HepG2 (cell line): ENCODE measurements at regions not wholly inside any gene's neighbourhood (a gene's known extent, or its start where the extent isn't known, plus 50 kb on each side); places are given as distances from the start of the nearest gene placed in this dataset.

ENCODE experiments used
- ATAC-seq: fragments of 200-7000 bp; cut with Tn5 transposase; 3 replicates; pipeline ENCODE4 v1.9.1; 2020; ENCODE audit warnings: mild to moderate bottlenecking, moderate library complexity
- BruUV-seq: library from RNA; stranded (reverse); fragments of 400-500 nt; replicated peaks from 2 replicates; lab custom pipeline; 2021; lab: Mats Ljungman, UMichigan
- CTCF ChIA-PET: fragments of 300-600 bp; formaldehyde crosslinking; extraction: SDS; loops from one replicate; lab custom pipeline; 2021; ENCODE audit warnings: low total read pairs, inconsistent platforms, low intra/inter-chr PET ratio; lab: Yijun Ruan, JAX
- POLR2A ChIA-PET: fragments of 350-600 bp; sonication (Branson Sonifier 250); formaldehyde crosslinking; loops from one replicate; lab custom pipeline; 2020; ENCODE audit warnings: antibody characterized with exemption, inconsistent platforms; lab: Yijun Ruan, JAX
- DNase-seq: peaks from one replicate; pipeline ENCODE4 v3.0.0-alpha.2; 2015; ENCODE audit warnings: low spot score
- FAIRE-seq: peaks from 3 replicates; lab custom pipeline; 2011; peaks lifted over from hg19 to GRCh38; lab: Jason Lieb, UNC
- H2AFZ ChIP-seq: one replicate; pipeline ENCODE4 v1.6.1; 2011; ENCODE audit warnings: low read length, inconsistent platforms
- H3K27ac ChIP-seq: fragments of 300-600 bp; 3 replicates; pipeline ENCODE4 v1.8.0; 2011; ENCODE audit warnings: mixed run types, mild to moderate bottlenecking, mixed read lengths, low read length, inconsistent platforms; ENCODE audit not compliant: insufficient read depth; ENCODE audit errors: extremely low read length
- H3K27me3 ChIP-seq, 2 experiments: fragments of 200-600 bp in 1 of 2; 2 replicates in 1 of 2; 3 replicates in 1 of 2; pipeline versions ENCODE4 v1.6.0 to v1.8.0; 2011; ENCODE audit warnings: low read length in 2 of 2, mild to moderate bottlenecking in 2 of 2, moderate library complexity in 2 of 2, inconsistent platforms in 1 of 2; ENCODE audit not compliant: insufficient read depth in 2 of 2, control insufficient read depth in 1 of 2
- H3K36me3 ChIP-seq, 2 experiments: fragments of 200-600 bp in 1 of 2; replicated peaks in 1 of 2; 2 replicates in 1 of 2; 3 replicates in 1 of 2; pipeline versions ENCODE4 v1.5.1 to v1.8.0; 2011; ENCODE audit warnings: low read length in 2 of 2, inconsistent platforms in 1 of 2; ENCODE audit not compliant: insufficient read depth in 2 of 2, control insufficient read depth in 1 of 2
- H3K4me1 ChIP-seq: 2 replicates; pipeline ENCODE4 v1.5.1; 2012; ENCODE audit warnings: low read length, inconsistent platforms; ENCODE audit not compliant: insufficient read depth
- H3K4me2 ChIP-seq: 2 replicates; pipeline ENCODE4 v1.6.0; 2011; ENCODE audit warnings: low read depth, low read length, inconsistent platforms
- H3K4me3 ChIP-seq, 3 experiments: fragments of 200-600 bp in 1 of 3; sonication (generic), shearing (Covaris generic) in 1 of 3; replicated peaks in 1 of 3; 2 replicates each; pipeline ENCODE4 v1.5.1; 2011 to 2016; ENCODE audit warnings: low read length in 3 of 3, inconsistent platforms in 2 of 3, low read depth in 2 of 3, mild to moderate bottlenecking in 2 of 3, control low read depth in 1 of 3, mixed read lengths in 1 of 3; ENCODE audit not compliant: insufficient read depth in 1 of 3
- H3K79me2 ChIP-seq: one replicate; pipeline ENCODE4 v1.6.1; 2011; ENCODE audit warnings: low read length, inconsistent platforms; ENCODE audit not compliant: insufficient read depth
- H3K9ac ChIP-seq: 2 replicates; pipeline ENCODE4 v1.6.0; 2011; ENCODE audit warnings: mild to moderate bottlenecking, low read depth, low read length, inconsistent platforms; ENCODE audit not compliant: insufficient read depth
- H3K9me3 ChIP-seq: 2 replicates; pipeline ENCODE4 v1.5.1; 2012; ENCODE audit warnings: mild to moderate bottlenecking, low read length
- H4K20me1 ChIP-seq: 2 replicates; pipeline ENCODE4 v1.6.0; 2011; ENCODE audit warnings: inconsistent platforms, mild to moderate bottlenecking, low read length, moderate library complexity; ENCODE audit not compliant: insufficient read depth
- CEBPG ChIP-seq: IDR thresholded peaks from 2 replicates; pipeline ENCODE4 v1.6.1; 2016
- NFYC ChIP-seq: IDR thresholded peaks from 2 replicates; pipeline ENCODE4 v1.6.1; 2016; ENCODE audit warnings: missing genetic modification reagents, missing compliant biosample characterization
- YEATS2 ChIP-seq: sonication (generic); formaldehyde crosslinking; IDR thresholded peaks from 2 replicates; pipeline ENCODE4 v1.4.0; 2020; ENCODE audit warnings: missing genetic modification reagents, borderline replicate concordance
- WGBS: methylation state at CpG from one replicate; pipeline ENCODE4 v1.1.6; 2017; ENCODE audit warnings: low lambda C conversion rate; 5-methylcytosine and 5-hydroxymethylcytosine counted together
- in situ Hi-C: cut with HindIII; loops from 2 replicates; pipeline ENCODE4 v1.10.0; 2017; ENCODE audit warnings: low pct_unique_long_range_greater_than_20kb; ENCODE audit not compliant: extremely low pct_ligation_motif_present
- intact Hi-C: fragments of 100-400 bp; cut with micrococcal nuclease; formaldehyde crosslinking; loops from one replicate; pipeline ENCODE4 v1.10.0; 2022; ENCODE audit not compliant: unreplicated experiment
- TF ChIP-seq, protein P1 (sequence below): sonication (generic); formaldehyde crosslinking; IDR thresholded peaks from 2 replicates; pipeline ENCODE4 v1.4.0; 2020; ENCODE audit warnings: missing genetic modification reagents, mild to moderate bottlenecking, borderline replicate concordance
- TF ChIP-seq, protein P2 (sequence below): sonication (generic); formaldehyde crosslinking; IDR thresholded peaks from 2 replicates; pipeline ENCODE4 v1.4.0; 2020; ENCODE audit warnings: missing genetic modification reagents

DNA sequence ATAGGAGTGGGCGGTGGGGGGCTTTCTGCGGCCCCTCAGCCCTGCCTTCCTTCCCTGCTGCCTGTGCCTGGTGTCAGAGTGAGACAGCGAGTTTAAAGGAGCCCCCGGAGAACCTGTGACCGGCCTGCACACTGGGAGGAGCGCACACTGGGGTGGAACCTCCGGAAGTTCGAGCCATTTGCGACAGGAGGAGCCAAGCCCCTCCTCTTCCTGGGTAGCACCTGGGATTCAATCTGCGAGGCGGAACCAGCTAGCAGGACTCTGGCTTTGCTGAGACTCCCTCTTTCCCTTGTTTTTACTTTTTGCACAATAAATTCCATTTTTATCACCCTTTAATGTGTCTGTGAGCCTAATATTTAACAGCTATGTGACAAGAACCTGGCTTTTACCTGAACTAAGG lies 540.6 kb downstream of the NPHP4 start:
- intact Hi-C loops = no loop called here
- Histone ChIP-seq H3K36me3 (no peaks in the 10 kb centered on the region), H3K4me3 (no peak overlapping the region), H4K20me1 (no peaks in the 10 kb centered on the region), H3K79me2 (no peaks in the 10 kb centered on the region), H3K9me3 (no peaks in the 10 kb centered on the region), H3K27me3 (peaks cover 3 to 41% of the 10 kb centered on the region in 2 experiments)
- in situ Hi-C loops = no loop called here
- WGBS = 27% methylated on average over 11 of the region's 11 CpGs
- POLR2A ChIA-PET = no interaction called here
- ATAC-seq = no peak
- no peak for FAIRE-seq
- CTCF ChIA-PET = no interaction called here
- TF ChIP-seq NFYC (CRISPR knock-in tag) (no peak), CEBPG (no peak), YEATS2 (CRISPR knock-in tag) (no peak)
- TF ChIP-seq, protein P1, sequence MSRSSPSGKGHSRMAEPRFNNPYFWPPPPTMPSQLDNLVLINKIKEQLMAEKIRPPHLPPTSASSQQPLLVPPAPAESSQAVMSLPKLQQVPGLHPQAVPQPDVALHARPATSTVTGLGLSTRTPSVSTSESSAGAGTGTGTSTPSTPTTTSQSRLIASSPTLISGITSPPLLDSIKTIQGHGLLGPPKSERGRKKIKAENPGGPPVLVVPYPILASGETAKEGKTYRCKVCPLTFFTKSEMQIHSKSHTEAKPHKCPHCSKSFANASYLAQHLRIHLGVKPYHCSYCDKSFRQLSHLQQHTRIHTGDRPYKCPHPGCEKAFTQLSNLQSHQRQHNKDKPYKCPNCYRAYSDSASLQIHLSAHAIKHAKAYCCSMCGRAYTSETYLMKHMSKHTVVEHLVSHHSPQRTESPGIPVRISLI (CRISPR knock-in tag) = no peak
- TF ChIP-seq, protein P2, sequence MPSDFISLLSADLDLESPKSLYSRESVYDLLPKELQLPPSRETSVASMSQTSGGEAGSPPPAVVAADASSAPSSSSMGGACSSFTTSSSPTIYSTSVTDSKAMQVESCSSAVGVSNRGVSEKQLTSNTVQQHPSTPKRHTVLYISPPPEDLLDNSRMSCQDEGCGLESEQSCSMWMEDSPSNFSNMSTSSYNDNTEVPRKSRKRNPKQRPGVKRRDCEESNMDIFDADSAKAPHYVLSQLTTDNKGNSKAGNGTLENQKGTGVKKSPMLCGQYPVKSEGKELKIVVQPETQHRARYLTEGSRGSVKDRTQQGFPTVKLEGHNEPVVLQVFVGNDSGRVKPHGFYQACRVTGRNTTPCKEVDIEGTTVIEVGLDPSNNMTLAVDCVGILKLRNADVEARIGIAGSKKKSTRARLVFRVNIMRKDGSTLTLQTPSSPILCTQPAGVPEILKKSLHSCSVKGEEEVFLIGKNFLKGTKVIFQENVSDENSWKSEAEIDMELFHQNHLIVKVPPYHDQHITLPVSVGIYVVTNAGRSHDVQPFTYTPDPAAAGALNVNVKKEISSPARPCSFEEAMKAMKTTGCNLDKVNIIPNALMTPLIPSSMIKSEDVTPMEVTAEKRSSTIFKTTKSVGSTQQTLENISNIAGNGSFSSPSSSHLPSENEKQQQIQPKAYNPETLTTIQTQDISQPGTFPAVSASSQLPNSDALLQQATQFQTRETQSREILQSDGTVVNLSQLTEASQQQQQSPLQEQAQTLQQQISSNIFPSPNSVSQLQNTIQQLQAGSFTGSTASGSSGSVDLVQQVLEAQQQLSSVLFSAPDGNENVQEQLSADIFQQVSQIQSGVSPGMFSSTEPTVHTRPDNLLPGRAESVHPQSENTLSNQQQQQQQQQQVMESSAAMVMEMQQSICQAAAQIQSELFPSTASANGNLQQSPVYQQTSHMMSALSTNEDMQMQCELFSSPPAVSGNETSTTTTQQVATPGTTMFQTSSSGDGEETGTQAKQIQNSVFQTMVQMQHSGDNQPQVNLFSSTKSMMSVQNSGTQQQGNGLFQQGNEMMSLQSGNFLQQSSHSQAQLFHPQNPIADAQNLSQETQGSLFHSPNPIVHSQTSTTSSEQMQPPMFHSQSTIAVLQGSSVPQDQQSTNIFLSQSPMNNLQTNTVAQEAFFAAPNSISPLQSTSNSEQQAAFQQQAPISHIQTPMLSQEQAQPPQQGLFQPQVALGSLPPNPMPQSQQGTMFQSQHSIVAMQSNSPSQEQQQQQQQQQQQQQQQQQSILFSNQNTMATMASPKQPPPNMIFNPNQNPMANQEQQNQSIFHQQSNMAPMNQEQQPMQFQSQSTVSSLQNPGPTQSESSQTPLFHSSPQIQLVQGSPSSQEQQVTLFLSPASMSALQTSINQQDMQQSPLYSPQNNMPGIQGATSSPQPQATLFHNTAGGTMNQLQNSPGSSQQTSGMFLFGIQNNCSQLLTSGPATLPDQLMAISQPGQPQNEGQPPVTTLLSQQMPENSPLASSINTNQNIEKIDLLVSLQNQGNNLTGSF (CRISPR knock-in tag) = no peak
- TF ChIP-seq, all 625 proteins: peak for 0
- DNase-seq = no peak
- H3K9ac ChIP-seq = no peak overlapping the region
- no peak overlapping the region for H2AFZ ChIP-seq
- H3K4me1 ChIP-seq = no peaks in the 10 kb centered on the region
- H3K4me2 ChIP-seq = no peak overlapping the region
- no TSS peak for BruUV-seq
- H3K27ac ChIP-seq = no peak overlapping the region
